Omental fat pad (tissue), 3 donors: ENCODE measurements at regions not wholly inside any gene's neighbourhood (a gene's known extent, or its start where the extent isn't known, plus 50 kb on each side); places are given as distances from the start of the nearest gene placed in this dataset.

Experiments used
- ATAC-seq: fragments of 150-250 bp; one replicate; pipeline ENCODE4 v1.9.1; 2016; ENCODE audit warnings: mild to moderate bottlenecking, moderate library complexity; ENCODE audit not compliant: low FRiP score
- DNase-seq: peaks from one replicate; pipeline ENCODE4 v3.0.0-alpha.2; 2019; ENCODE audit warnings: low spot score
- TF ChIP-seq, protein P1 (sequence below), 3 donors: fragments of 450-650 bp; IDR thresholded peaks; one replicate each; pipeline ENCODE4 v1.5.1; 2016 to 2017; ENCODE audit warnings: antibody characterized with exemption in 3 of 3, mild to moderate bottlenecking in 3 of 3, moderate library complexity in 2 of 3

DNA sequence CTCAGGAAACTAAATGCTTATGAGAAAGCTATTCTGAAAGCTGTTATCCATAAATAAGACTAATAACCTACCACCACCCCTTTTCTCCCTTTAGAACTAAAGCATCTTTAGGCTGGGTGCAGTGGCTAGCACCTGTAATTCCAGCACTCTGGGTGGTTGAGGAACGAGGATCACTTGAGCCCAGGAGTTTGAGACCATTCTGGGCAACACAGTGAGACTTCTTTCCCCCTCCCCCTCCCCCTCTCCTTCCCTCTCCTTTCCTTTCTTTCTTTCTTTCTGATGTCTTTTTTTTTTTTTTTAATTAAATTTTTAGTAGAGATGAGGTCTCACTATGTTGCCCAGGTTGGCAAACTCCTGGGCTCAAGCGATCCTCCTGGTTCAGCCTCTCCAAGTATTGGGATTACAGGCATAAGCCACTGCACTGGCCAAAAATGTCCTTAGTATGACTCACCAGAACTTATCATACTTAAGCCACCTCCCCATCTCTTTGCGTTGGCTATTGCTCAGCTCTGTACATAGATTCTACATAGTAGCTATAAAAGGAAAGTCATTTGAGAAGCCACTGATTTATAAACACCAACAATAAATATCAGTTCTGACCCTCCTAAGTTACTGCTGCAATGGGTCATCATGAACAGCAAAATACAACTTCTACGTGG, 54.8 kb upstream of the SPDEF start:
- peak; percentile 70 for ATAC-seq
- TF ChIP-seq, protein P1, sequence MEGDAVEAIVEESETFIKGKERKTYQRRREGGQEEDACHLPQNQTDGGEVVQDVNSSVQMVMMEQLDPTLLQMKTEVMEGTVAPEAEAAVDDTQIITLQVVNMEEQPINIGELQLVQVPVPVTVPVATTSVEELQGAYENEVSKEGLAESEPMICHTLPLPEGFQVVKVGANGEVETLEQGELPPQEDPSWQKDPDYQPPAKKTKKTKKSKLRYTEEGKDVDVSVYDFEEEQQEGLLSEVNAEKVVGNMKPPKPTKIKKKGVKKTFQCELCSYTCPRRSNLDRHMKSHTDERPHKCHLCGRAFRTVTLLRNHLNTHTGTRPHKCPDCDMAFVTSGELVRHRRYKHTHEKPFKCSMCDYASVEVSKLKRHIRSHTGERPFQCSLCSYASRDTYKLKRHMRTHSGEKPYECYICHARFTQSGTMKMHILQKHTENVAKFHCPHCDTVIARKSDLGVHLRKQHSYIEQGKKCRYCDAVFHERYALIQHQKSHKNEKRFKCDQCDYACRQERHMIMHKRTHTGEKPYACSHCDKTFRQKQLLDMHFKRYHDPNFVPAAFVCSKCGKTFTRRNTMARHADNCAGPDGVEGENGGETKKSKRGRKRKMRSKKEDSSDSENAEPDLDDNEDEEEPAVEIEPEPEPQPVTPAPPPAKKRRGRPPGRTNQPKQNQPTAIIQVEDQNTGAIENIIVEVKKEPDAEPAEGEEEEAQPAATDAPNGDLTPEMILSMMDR (IDR thresholded peaks at IDR 0.05): no peak
- no peak for DNase-seq

DNA sequence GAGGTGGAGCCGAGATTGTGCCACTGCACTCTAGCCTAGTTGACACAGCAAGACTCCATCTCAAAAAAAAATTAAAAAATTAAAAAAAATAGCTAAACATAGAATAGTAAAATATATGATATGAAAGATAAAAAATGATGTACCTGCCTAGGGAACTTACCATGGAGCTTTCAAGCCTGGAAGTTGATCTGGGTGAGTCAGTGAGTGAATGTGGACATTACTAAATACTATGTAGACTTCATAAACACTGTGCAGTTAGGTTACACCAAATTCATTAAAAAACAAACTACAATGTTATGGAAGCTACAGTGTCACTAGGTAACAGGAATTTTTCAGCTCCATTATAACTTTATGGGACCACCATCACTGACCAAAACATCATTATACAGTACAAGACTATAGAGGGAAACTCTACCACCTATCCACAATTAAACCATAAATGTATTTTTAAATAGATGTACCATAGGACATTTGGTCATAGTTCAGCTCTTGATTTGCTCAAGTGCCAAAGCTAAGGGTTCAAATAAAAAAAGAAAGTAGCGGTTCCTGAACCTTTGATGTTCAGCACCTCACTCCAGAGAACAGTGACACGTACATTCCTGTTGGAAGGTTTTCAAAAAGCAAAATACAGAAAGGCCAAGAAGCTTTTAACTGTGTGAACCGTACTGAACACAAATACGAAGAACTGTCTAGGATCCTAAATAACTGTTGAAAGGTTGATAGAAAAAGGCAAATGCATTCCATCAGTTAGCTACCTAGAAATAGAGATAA, 52.4 kb upstream of the SPDEF start:
- ATAC-seq: no peak
- TF ChIP-seq, protein P1 (IDR thresholded peaks at IDR 0.05): no peak
- DNase-seq: no peak

DNA sequence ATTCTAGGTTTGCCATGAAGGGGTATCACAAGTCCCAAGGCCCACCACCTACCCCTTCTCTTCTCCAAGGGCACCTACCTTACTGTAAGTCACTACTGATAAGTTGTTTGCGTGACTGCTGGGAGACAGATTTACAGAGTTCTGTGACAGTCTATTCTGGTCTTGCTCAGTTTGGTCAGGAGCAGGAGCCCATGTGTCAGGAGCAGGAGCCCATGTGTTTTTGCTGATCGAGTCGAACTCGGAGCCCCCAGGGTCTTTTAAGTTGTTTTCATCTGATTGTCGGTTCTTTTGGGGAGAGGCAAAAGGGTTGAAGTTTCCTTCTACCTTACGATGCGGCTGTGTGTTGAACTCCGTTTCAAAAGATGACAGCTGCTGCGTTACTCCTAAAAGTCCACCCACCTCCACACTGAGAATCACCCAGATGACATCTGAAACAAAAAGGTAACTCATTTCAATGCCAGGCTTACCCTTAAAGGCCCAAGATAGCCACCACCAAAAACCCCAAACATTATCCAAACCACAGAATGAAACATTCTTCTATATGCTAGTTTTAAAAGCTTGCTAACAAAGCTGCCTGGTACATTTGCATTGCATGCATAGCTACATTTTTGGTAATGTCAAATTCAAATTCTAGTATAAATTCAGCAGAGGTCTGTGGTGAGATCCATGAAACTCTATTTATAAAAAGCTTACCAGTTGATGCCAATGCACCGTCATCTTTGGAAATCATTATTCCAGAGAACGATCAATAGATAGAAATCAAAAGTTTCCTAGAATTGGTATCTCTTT, 50.5 kb upstream of the SPDEF start:
- ATAC-seq (no peak), DNase-seq (no peak)
- TF ChIP-seq, protein P1 (IDR thresholded peaks at IDR 0.05): no peak
